Prostate gland (tissue), 2 donors: ENCODE measurements at regions not wholly inside any gene's neighbourhood (a gene's known extent, or its start where the extent isn't known, plus 50 kb on each side); places are given as distances from the start of the nearest gene placed in this dataset.

Experiments used
- DNase-seq: peaks from one replicate; pipeline ENCODE4 v3.0.0-alpha.2; 2019; ENCODE audit warnings: low spot score
- H3K27ac ChIP-seq, 2 donors: fragments of 200-600 bp; sonication (generic); 2 replicates each; pipeline ENCODE4 v1.5.1; 2017 to 2019
- H3K27me3 ChIP-seq: fragments of 200-600 bp; sonication (generic); replicated peaks from 2 replicates; pipeline ENCODE4 v1.5.1; 2019; ENCODE audit not compliant: insufficient read depth
- H3K36me3 ChIP-seq, 2 donors: fragments of 200-600 bp; sonication (generic); 1 replicate in 1 of 2; 2 replicates in 1 of 2; pipeline versions ENCODE4 v1.5.1 to v1.8.1; 2017 to 2019
- H3K4me1 ChIP-seq: fragments of 200-600 bp; sonication (generic); replicated peaks from 2 replicates; pipeline ENCODE4 v1.5.1; 2019
- H3K4me3 ChIP-seq, 2 donors: fragments of 200-600 bp; sonication (generic); 2 replicates each; pipeline ENCODE4 v1.5.1; 2017 to 2019
- H3K9me3 ChIP-seq: fragments of 200-600 bp; sonication (generic); 2 replicates; pipeline ENCODE4 v1.5.1; 2017
- POLR2A ChIP-seq: fragments of 450-650 bp; IDR thresholded peaks from one replicate; pipeline ENCODE4 v1.6.1; 2016; ENCODE audit warnings: antibody characterized with exemption, mild to moderate bottlenecking
- POLR2AphosphoS5 ChIP-seq: sonication (generic); formaldehyde crosslinking; IDR thresholded peaks from one replicate; pipeline ENCODE4 v1.6.1; 2017; ENCODE audit warnings: antibody characterized with exemption
- WGBS: methylation state at CpG from one replicate; pipeline ENCODE4 v1.1.5; 2018; 5-methylcytosine and 5-hydroxymethylcytosine counted together
- intact Hi-C: fragments of 100-400 bp; cut with DNase I; formaldehyde crosslinking; loops from one replicate; pipeline ENCODE4 v1.14.2; 2022
- TF ChIP-seq, protein P1 (sequence below), 4 experiments: fragments of 200-600 bp in 2 of 4; fragments of 450-650 bp in 2 of 4; sonication (generic) in 2 of 4; IDR thresholded peaks; 1 replicate in 3 of 4; 2 replicates in 1 of 4; pipeline ENCODE4 v1.5.1; 2016 to 2019; ENCODE audit warnings: antibody characterized with exemption in 4 of 4, mild to moderate bottlenecking in 2 of 4, moderate library complexity in 2 of 4

DNA sequence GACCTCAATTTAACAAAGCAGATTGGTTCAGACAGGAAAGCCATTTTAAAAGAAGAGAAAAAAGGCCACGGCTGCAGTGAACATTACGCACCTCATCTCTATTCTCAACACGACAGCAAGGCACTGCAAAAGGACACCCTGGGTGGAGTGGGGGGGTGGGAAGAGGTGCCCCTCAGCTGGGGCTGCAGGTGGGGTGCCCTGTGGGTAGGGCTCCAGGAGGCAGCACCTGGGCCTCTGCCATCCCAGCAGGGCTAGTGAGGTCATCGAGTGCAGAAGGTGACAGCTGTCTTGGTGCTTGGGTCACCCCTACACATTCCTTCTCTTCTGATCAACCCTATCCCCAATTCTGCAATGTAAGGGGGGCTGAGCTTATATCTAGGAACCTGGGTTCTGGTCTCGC lies 142.9 kb upstream of the PRMT8 start:
- no peaks in the 10 kb centered on the region for H3K27me3 ChIP-seq
- no peak overlapping the region for H3K27ac ChIP-seq
- no peaks in the 10 kb centered on the region for H3K4me1 ChIP-seq
- H3K36me3 ChIP-seq, result no peaks in the 10 kb centered on the region
- no peak for DNase-seq
- intact Hi-C loops, result no loop called here
- no peaks in the 10 kb centered on the region for H3K9me3 ChIP-seq
- no peak overlapping the region for H3K4me3 ChIP-seq
- WGBS, result 91% methylated on average over 5 of the region's 5 CpGs
- TF ChIP-seq POLR2AphosphoS5, result no peak
- TF ChIP-seq, protein P1, sequence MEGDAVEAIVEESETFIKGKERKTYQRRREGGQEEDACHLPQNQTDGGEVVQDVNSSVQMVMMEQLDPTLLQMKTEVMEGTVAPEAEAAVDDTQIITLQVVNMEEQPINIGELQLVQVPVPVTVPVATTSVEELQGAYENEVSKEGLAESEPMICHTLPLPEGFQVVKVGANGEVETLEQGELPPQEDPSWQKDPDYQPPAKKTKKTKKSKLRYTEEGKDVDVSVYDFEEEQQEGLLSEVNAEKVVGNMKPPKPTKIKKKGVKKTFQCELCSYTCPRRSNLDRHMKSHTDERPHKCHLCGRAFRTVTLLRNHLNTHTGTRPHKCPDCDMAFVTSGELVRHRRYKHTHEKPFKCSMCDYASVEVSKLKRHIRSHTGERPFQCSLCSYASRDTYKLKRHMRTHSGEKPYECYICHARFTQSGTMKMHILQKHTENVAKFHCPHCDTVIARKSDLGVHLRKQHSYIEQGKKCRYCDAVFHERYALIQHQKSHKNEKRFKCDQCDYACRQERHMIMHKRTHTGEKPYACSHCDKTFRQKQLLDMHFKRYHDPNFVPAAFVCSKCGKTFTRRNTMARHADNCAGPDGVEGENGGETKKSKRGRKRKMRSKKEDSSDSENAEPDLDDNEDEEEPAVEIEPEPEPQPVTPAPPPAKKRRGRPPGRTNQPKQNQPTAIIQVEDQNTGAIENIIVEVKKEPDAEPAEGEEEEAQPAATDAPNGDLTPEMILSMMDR (IDR thresholded peaks at IDR 0.05), result no peak
- no peak for TF ChIP-seq POLR2A

DNA sequence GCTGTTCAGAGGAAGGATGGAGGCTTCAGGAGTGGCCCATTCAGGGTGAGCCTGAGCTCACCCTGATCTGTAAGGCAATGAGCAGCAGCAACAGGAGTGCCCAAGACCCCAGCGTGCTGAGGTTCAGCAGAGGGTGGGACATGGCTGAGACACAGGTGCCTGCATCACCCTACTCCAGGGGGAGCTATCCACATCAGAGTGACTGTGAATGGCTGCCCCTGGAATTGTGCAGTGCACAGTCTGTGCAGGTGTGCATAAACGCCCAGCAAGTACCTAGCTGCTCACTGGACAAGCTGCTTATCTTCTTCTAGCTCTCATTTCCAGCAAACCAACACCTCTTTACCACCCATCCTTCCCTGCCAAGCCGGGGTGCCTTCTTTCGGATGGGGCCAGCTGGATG lies 140.6 kb upstream of the PRMT8 start:
- Histone ChIP-seq H3K9me3 (no peaks in the 10 kb centered on the region), H3K27ac (no peak overlapping the region), H3K36me3 (no peaks in the 10 kb centered on the region), H3K4me3 (no peak overlapping the region), H3K4me1 (no peaks in the 10 kb centered on the region), H3K27me3 (no peaks in the 10 kb centered on the region)
- no peak for DNase-seq
- intact Hi-C loops, result no loop called here
- WGBS, result 86% methylated on average over 3 of the region's 4 CpGs
- TF ChIP-seq POLR2A, result no peak
- TF ChIP-seq, protein P1 (IDR thresholded peaks at IDR 0.05), result no peak

DNA sequence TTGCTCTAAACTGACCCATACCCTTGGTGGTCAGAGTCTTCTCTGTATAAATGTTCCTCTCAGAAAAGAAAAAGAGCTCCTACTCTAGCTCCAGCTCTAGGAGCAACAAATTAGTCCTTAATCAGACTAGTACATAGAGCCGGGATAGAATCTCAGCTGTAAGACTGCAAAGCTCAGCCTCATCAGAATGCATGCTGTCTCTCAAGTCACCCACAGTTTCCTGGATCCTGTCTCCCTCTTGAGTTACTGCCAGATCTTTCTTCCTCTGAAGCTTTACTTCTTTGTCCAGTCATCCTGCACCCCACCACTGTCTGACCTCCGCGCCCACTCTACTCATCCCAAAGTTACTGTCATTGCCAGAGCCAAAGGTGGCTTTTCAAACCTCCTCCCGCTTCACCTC lies 139.3 kb upstream of the PRMT8 start:
- H3K4me1 ChIP-seq, result no peaks in the 10 kb centered on the region
- no peak overlapping the region for H3K27ac ChIP-seq
- intact Hi-C loops, result no loop called here
- no peak for TF ChIP-seq POLR2AphosphoS5
- TF ChIP-seq, protein P1 (IDR thresholded peaks at IDR 0.05), result no peak
- TF ChIP-seq POLR2A, result no peak
- no peak overlapping the region for H3K4me3 ChIP-seq
- no peaks in the 10 kb centered on the region for H3K9me3 ChIP-seq
- no peaks in the 10 kb centered on the region for H3K27me3 ChIP-seq
- DNase-seq, result no peak
- no peaks in the 10 kb centered on the region for H3K36me3 ChIP-seq
- WGBS, result 86% methylated on average over 4 of the region's 4 CpGs

DNA sequence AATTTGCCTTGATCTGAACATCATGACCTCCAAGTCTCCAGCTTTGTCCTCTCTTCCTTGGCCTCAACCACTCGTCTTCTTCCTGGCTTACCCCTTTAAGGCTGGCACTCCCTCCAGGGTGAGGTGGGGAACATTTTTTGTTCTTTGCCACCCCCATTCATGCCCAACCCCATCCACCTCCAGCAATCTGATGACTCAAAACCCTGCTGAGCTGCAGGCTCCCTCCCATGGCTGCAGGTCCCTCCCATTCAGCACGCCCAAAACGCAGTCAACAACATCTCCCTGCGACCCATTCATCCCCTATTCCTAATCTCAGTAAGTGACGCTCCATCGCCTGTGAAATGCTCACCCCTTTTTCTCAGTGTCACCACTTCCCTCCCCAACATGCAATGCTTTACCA lies 138.8 kb upstream of the PRMT8 start:
- intact Hi-C loops, result no loop called here
- Histone ChIP-seq H3K36me3 (no peaks in the 10 kb centered on the region), H3K27me3 (no peaks in the 10 kb centered on the region), H3K27ac (no peak overlapping the region), H3K4me1 (no peaks in the 10 kb centered on the region), H3K4me3 (no peak overlapping the region), H3K9me3 (no peaks in the 10 kb centered on the region)
- TF ChIP-seq POLR2AphosphoS5, result no peak
- 91% methylated on average over 6 of the region's 6 CpGs for WGBS
- no peak for DNase-seq

DNA sequence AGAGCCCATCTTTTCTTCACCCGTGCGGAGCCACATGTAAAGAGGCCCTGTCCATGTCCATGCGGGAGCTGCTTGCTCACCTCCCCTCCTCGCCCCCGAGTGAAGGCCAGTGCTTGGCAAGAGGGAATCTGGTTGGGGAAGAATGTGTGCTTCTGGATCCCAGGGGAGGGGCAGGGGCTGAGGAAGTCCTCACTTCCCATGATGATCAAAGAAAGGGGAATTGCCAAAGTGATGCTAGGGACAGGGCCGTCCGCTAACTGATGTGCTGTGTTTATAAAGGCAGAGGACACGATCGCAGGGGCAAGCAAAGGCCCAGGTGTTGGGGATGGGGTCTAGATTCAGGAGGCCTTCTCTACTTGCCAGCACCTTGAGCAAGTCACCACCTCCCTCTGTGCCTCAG lies 137.4 kb upstream of the PRMT8 start:
- 84% methylated on average over 9 of the region's 9 CpGs for WGBS
- H3K36me3 ChIP-seq, result no peaks in the 10 kb centered on the region
- TF ChIP-seq POLR2AphosphoS5, result no peak
- TF ChIP-seq, protein P1 (IDR thresholded peaks at IDR 0.05), result no peak
- no peaks in the 10 kb centered on the region for H3K4me1 ChIP-seq
- no peaks in the 10 kb centered on the region for H3K9me3 ChIP-seq
- H3K27me3 ChIP-seq, result no peaks in the 10 kb centered on the region
- H3K4me3 ChIP-seq, result no peak overlapping the region
- no peak for DNase-seq
- intact Hi-C loops, result no loop called here
- H3K27ac ChIP-seq, result no peak overlapping the region
